GM18526 (cell line): ENCODE measurements at regions not wholly inside any gene's neighbourhood (a gene's known extent, or its start where the extent isn't known, plus 50 kb on each side); places are given as distances from the start of the nearest gene placed in this dataset.

Experiments
- POLR2A ChIP-seq: IDR thresholded peaks from 3 replicates; pipeline ENCODE4 v1.6.1; 2011; ENCODE audit not compliant: insufficient read length; ENCODE audit errors: extremely low read depth

GRCh38 chr2:118588850-118589249, 258.6 kb downstream of the EN1 start:
- TF ChIP-seq POLR2A = no peak

GRCh38 chr2:118586312-118586711, 261.1 kb downstream of the EN1 start:
- TF ChIP-seq POLR2A = no peak

- no peak for TF ChIP-seq POLR2A
Measured at GRCh38 chr2:118584877-118585276, 262.6 kb downstream of the EN1 start.

GRCh38 chr2:118584062-118584749, 263.2 kb downstream of the EN1 start:
- no peak for TF ChIP-seq POLR2A

- TF ChIP-seq POLR2A = no peak
Measured at GRCh38 chr2:118582058-118582457, 265.4 kb downstream of the EN1 start.

GRCh38 chr2:118580651-118581050, 266.8 kb downstream of the EN1 start:
- no peak for TF ChIP-seq POLR2A

GRCh38 chr2:118580107-118580506, 267.3 kb downstream of the EN1 start:
- no peak for TF ChIP-seq POLR2A

GRCh38 chr2:118577202-118577601, 270.2 kb downstream of the EN1 start:
- no peak for TF ChIP-seq POLR2A

GRCh38 chr2:118576109-118576855, 271.2 kb downstream of the EN1 start:
- TF ChIP-seq POLR2A = no peak

GRCh38 chr2:118569876-118570535, 277.4 kb downstream of the EN1 start:
- TF ChIP-seq POLR2A = no peak

- TF ChIP-seq POLR2A = no peak
Measured at GRCh38 chr2:118568700-118569099, 278.7 kb downstream of the EN1 start.

- TF ChIP-seq POLR2A = no peak
Measured at GRCh38 chr2:118565786-118566540, 281.5 kb downstream of the EN1 start.

- no peak for TF ChIP-seq POLR2A
Measured at GRCh38 chr2:118565301-118565700, 282.1 kb downstream of the EN1 start.

- TF ChIP-seq POLR2A = no peak
Measured at GRCh38 chr2:118562144-118562543, 285.3 kb downstream of the EN1 start.

- no peak for TF ChIP-seq POLR2A
Measured at GRCh38 chr2:118558846-118559245, 288.6 kb downstream of the EN1 start.

- no peak for TF ChIP-seq POLR2A
Measured at GRCh38 chr2:118557791-118558190, 289.7 kb downstream of the EN1 start.

GRCh38 chr2:118557016-118557415, 290.4 kb downstream of the EN1 start:
- TF ChIP-seq POLR2A = no peak
